Mammary epithelial cell (primary cell): ENCODE measurements at regions not wholly inside any gene's neighbourhood (a gene's known extent, or its start where the extent isn't known, plus 50 kb on each side); places are given as distances from the start of the nearest gene placed in this dataset.

ENCODE experiments used
- CTCF ChIP-seq, 2 donors: IDR thresholded peaks in 1 of 2; conservative IDR thresholded peaks in 1 of 2; 2 replicates each; pipeline ENCODE4 v1.5.1; 2011 to 2012; ENCODE audit warnings: inconsistent platforms in 2 of 2, low read length in 2 of 2, mild to moderate bottlenecking in 2 of 2, control low read depth in 1 of 2, low read depth in 1 of 2; ENCODE audit not compliant: insufficient read depth in 1 of 2; ENCODE audit errors: extremely low read depth in 1 of 2
- EZH2 ChIP-seq: IDR thresholded peaks from 2 replicates; pipeline ENCODE4 v1.6.1; 2012; ENCODE audit warnings: low read length, inconsistent platforms, borderline replicate concordance

DNA sequence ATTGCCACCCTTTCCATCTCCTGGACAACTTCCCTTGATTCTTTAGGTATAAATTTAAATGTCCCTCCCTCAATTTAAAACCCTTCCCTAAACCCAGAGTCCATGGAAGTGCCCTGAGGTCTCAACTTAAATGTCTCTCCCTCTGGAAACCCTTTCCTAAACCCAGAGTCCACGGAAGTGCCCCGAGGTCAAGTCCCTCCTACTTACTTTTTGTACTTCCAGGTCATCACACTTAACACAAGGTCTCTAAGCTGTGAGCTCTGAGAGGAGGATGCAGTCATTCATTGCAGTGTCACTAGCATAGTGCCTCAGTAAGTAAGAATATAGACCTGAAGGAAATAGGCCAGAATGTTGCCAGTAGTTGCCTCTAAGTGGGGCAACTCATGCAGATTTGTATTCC is 78.2 kb upstream of the BNC1 start:
- TF ChIP-seq CTCF (conservative IDR thresholded peaks at IDR 0.05 in 1 of 2, IDR thresholded peaks at IDR 0.05 in 1 of 2; ENCODE audit: extremely low read depth in 1 of 2, insufficient read depth in 1 of 2, low read depth in 1 of 2, low read length in 2 of 2) (no peak), EZH2 (no peak)
